Endodermal cell (in vitro differentiated cells): ENCODE measurements at regions not wholly inside any gene's neighbourhood (a gene's known extent, or its start where the extent isn't known, plus 50 kb on each side); places are given as distances from the start of the nearest gene placed in this dataset.

Source experiments
- DNase-seq: peaks from one replicate; pipeline ENCODE4 v3.0.0-alpha.2; 2017
- H3K27ac ChIP-seq: 2 replicates; pipeline ENCODE4 v1.5.1; 2013; ENCODE audit warnings: mild to moderate bottlenecking, low read depth, low read length, moderate library complexity
- H3K27me3 ChIP-seq: 2 replicates; pipeline ENCODE4 v1.6.1; 2013; ENCODE audit warnings: mild to moderate bottlenecking, low read length, moderate library complexity; ENCODE audit not compliant: insufficient read depth, control insufficient read depth, poor library complexity, severe bottlenecking
- H3K36me3 ChIP-seq: 2 replicates; pipeline ENCODE4 v1.7.0; 2013; ENCODE audit warnings: mild to moderate bottlenecking, low read length, moderate library complexity; ENCODE audit not compliant: control insufficient read depth, insufficient read depth
- H3K4me1 ChIP-seq: one replicate; pipeline ENCODE4 v1.7.0; 2013; ENCODE audit warnings: low read length; ENCODE audit not compliant: control insufficient read depth, insufficient read depth
- H3K4me3 ChIP-seq: 2 replicates; pipeline ENCODE4 v1.5.1; 2013; ENCODE audit warnings: mild to moderate bottlenecking, low read length, moderate library complexity
- H3K9ac ChIP-seq: 2 replicates; pipeline ENCODE4 v1.6.1; 2013; ENCODE audit warnings: mild to moderate bottlenecking, low read length, moderate library complexity; ENCODE audit not compliant: poor library complexity, severe bottlenecking; ENCODE audit errors: extremely low read depth
- H3K9me3 ChIP-seq: 2 replicates; pipeline ENCODE4 v1.6.1; 2013; ENCODE audit warnings: mild to moderate bottlenecking, low read length, moderate library complexity; ENCODE audit not compliant: control insufficient read depth
- H3K27ac Mint-ChIP-seq: 2 replicates; pipeline ENCODE4 v1.8.0; 2020; ENCODE audit warnings: mixed read lengths
- H3K27me3 Mint-ChIP-seq: 2 replicates; pipeline ENCODE4 v1.8.0; 2021; ENCODE audit warnings: mild to moderate bottlenecking, mixed read lengths; ENCODE audit not compliant: insufficient read depth
- H3K36me3 Mint-ChIP-seq: 2 replicates; pipeline ENCODE4 v1.8.0; 2020; ENCODE audit warnings: low read depth, mixed read lengths
- H3K4me1 Mint-ChIP-seq: 2 replicates; pipeline ENCODE4 v1.8.0; 2020; ENCODE audit warnings: mixed read lengths
- H3K4me3 Mint-ChIP-seq: 2 replicates; pipeline ENCODE4 v1.8.0; 2020; ENCODE audit warnings: mild to moderate bottlenecking, moderate library complexity, mixed read lengths
- H3K9me3 Mint-ChIP-seq: 2 replicates; pipeline ENCODE4 v1.8.0; 2020; ENCODE audit warnings: mild to moderate bottlenecking, mixed read lengths
- CTCF ChIP-seq: fragments of 200-600 bp; sonication (generic); conservative IDR thresholded peaks from 2 replicates; pipeline ENCODE4 v1.5.0; 2021; ENCODE audit warnings: antibody characterized with exemption, mild to moderate bottlenecking
- WGBS, 2 experiments: methylation state at CpG; one replicate each; pipeline versions ENCODE4 v1.1.5 to v1.1.7; 2013; ENCODE audit warnings: missing lambda C conversion rate in 2 of 2, mixed read lengths in 1 of 2; ENCODE audit not compliant: insufficient coverage in 1 of 2, insufficient read length in 1 of 2; 5-methylcytosine and 5-hydroxymethylcytosine counted together

GRCh38 chr4:19693936-19694570 is 557.7 kb upstream of the SLIT2 start:
- no peak for TF ChIP-seq CTCF
- H3K4me1 ChIP-seq, result no peaks in the 10 kb centered on the region
- H3K9me3 ChIP-seq, result no peaks in the 10 kb centered on the region
- H3K36me3 ChIP-seq, result no peaks in the 10 kb centered on the region
- H3K4me3 ChIP-seq, result no peak overlapping the region
- no peak overlapping the region for H3K27ac Mint-ChIP-seq
- H3K27me3 ChIP-seq, result no peaks in the 10 kb centered on the region
- no peak overlapping the region for H3K9ac ChIP-seq
- peaks cover 4% of the 10 kb centered on the region for H3K9me3 Mint-ChIP-seq
- no peaks in the 10 kb centered on the region for H3K27me3 Mint-ChIP-seq
- 84 to 90% methylated on average over 2 to 5 of the region's 5 CpGs for WGBS, 2 experiments
- H3K4me1 Mint-ChIP-seq, result no peaks in the 10 kb centered on the region
- H3K27ac ChIP-seq, result no peak overlapping the region
- no peak for DNase-seq
- no peaks in the 10 kb centered on the region for H3K36me3 Mint-ChIP-seq
- no peak overlapping the region for H3K4me3 Mint-ChIP-seq

GRCh38 chr4:19689511-19689910 is 562.2 kb upstream of the SLIT2 start:
- H3K27me3 Mint-ChIP-seq, result no peaks in the 10 kb centered on the region
- Histone ChIP-seq H3K27me3 (no peaks in the 10 kb centered on the region), H3K9ac (no peak overlapping the region), H3K9me3 (no peaks in the 10 kb centered on the region), H3K36me3 (no peaks in the 10 kb centered on the region), H3K4me3 (no peak overlapping the region), H3K27ac (no peak overlapping the region), H3K4me1 (no peaks in the 10 kb centered on the region)
- TF ChIP-seq CTCF, result no peak
- no peaks in the 10 kb centered on the region for H3K4me1 Mint-ChIP-seq
- DNase-seq, result no peak
- 90% methylated on average over 2 of the region's 3 CpGs; no CpG with 5 or more reads in 1 of the 2 experiments for WGBS, 2 experiments
- H3K9me3 Mint-ChIP-seq, result no peaks in the 10 kb centered on the region
- no peak overlapping the region for H3K4me3 Mint-ChIP-seq
- H3K36me3 Mint-ChIP-seq, result no peaks in the 10 kb centered on the region
- H3K27ac Mint-ChIP-seq, result no peak overlapping the region

- Mint-ChIP-seq H3K27me3 (no peaks in the 10 kb centered on the region), H3K27ac (no peak overlapping the region), H3K4me1 (no peaks in the 10 kb centered on the region), H3K9me3 (no peaks in the 10 kb centered on the region), H3K36me3 (no peaks in the 10 kb centered on the region), H3K4me3 (no peak overlapping the region)
- no peak for DNase-seq
- Histone ChIP-seq H3K9ac (no peak overlapping the region), H3K36me3 (no peaks in the 10 kb centered on the region), H3K9me3 (no peaks in the 10 kb centered on the region), H3K4me1 (no peaks in the 10 kb centered on the region), H3K27ac (no peak overlapping the region), H3K27me3 (no peaks in the 10 kb centered on the region), H3K4me3 (no peak overlapping the region)
- no peak for TF ChIP-seq CTCF
These were observed 565.2 kb upstream of the SLIT2 start for GRCh38 chr4:19686456-19686855.
